ENCODE measurements at regions not wholly inside any gene's neighbourhood (a gene's known extent, or its start where the extent isn't known, plus 50 kb on each side); places are given as distances from the start of the nearest gene placed in this dataset.
A peak's percentile ranks its signal among the peaks of the same experiment; 100 is the strongest.

GRCh38 chr7:24212073-24212472 is 71.9 kb upstream of the NPY start:
- Histone ChIP-seq H2AFZ (ENCODE audit: low read length) (no peak overlapping the region), H3K4me1 (ENCODE audit: insufficient read depth, low read length) (no peaks in the 10 kb centered on the region)

DNA sequence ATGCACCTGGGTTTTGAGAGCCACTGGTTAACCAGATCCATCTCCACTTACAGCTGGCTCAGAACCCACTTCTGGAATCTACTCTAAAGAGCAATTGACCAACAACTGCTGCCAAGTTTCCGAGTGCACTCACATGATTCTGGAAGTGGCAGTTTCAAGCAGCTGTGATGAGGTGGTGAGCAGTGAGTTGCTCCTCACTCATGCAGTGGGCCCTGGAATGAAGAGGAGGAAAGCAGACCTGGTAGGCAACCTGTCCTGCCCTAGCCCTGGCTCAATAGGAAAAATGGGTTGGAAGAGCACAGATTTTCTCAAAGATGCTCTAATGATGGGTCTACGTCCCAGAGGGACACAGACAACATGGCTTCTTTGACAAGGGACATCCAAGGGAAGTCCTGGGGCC is 70.7 kb upstream of the NPY start:
- no peaks in the 10 kb centered on the region for H4K20me1 ChIP-seq (ENCODE audit: insufficient read depth, low read length)
- no peak overlapping the region for H2AFZ ChIP-seq (ENCODE audit: low read length)
- TF ChIP-seq, protein P1, sequence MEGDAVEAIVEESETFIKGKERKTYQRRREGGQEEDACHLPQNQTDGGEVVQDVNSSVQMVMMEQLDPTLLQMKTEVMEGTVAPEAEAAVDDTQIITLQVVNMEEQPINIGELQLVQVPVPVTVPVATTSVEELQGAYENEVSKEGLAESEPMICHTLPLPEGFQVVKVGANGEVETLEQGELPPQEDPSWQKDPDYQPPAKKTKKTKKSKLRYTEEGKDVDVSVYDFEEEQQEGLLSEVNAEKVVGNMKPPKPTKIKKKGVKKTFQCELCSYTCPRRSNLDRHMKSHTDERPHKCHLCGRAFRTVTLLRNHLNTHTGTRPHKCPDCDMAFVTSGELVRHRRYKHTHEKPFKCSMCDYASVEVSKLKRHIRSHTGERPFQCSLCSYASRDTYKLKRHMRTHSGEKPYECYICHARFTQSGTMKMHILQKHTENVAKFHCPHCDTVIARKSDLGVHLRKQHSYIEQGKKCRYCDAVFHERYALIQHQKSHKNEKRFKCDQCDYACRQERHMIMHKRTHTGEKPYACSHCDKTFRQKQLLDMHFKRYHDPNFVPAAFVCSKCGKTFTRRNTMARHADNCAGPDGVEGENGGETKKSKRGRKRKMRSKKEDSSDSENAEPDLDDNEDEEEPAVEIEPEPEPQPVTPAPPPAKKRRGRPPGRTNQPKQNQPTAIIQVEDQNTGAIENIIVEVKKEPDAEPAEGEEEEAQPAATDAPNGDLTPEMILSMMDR (IDR thresholded peaks at IDR 0.05; ENCODE audit: extremely low read depth, low read depth, low read length): no peak
- no peaks in the 10 kb centered on the region for H3K79me2 ChIP-seq (ENCODE audit: insufficient read depth, low read length)
- no peaks in the 10 kb centered on the region for H3K4me1 ChIP-seq (ENCODE audit: insufficient read depth, low read length)
- H3K36me3 ChIP-seq (ENCODE audit: insufficient read depth, low read length): no peaks in the 10 kb centered on the region
- H3K27ac ChIP-seq (ENCODE audit: low read depth, low read length): no peak overlapping the region
- DNase-seq (ENCODE audit: insufficient read length, low spot score, missing footprints): no peak
- no peak overlapping the region for H3K4me3 ChIP-seq (ENCODE audit: insufficient read depth, low read length)
- H3K9me3 ChIP-seq (ENCODE audit: low read depth, low read length): no peaks in the 10 kb centered on the region
- no peaks in the 10 kb centered on the region for H3K27me3 ChIP-seq (ENCODE audit: insufficient read depth, low read length)
- H3K4me2 ChIP-seq (ENCODE audit: insufficient read depth, low read length): no peak overlapping the region

More at GRCh38 chr7:24212073-24212472, 71.9 kb upstream of the NPY start:
- no peak overlapping the region for H3K4me2 ChIP-seq (ENCODE audit: insufficient read depth, low read length)
- TF ChIP-seq, protein P1 (IDR thresholded peaks at IDR 0.05; ENCODE audit: extremely low read depth, low read depth, low read length): no peak
- no peak overlapping the region for H3K4me3 ChIP-seq (ENCODE audit: insufficient read depth, low read length)
- no peak for DNase-seq (ENCODE audit: insufficient read length, low spot score, missing footprints)
- no peak overlapping the region for H3K27ac ChIP-seq (ENCODE audit: low read depth, low read length)
- H3K9me3 ChIP-seq (ENCODE audit: low read depth, low read length): no peaks in the 10 kb centered on the region
- no peaks in the 10 kb centered on the region for H3K79me2 ChIP-seq (ENCODE audit: insufficient read depth, low read length)
- no peaks in the 10 kb centered on the region for H4K20me1 ChIP-seq (ENCODE audit: insufficient read depth, low read length)
- no peaks in the 10 kb centered on the region for H3K36me3 ChIP-seq (ENCODE audit: insufficient read depth, low read length)
- H3K27me3 ChIP-seq (ENCODE audit: insufficient read depth, low read length): no peaks in the 10 kb centered on the region

DNA sequence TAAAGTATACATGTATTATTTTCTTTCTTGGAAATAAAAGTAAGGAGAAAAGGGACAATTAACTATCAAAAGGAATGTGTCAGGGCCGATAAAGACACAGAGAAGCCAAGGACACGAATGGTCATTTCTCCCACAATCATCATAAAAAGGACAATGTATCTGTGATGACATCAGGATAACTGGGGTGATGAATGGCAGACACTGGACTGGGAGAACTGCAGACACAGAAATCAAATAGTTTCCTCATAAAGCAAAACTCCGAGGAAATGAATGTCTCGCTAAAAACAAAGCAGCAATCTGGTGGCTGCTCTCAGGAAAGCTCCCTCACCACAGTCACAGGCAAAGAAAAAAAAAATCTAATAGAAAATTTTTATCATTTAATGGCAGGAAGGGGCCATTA is 69.3 kb upstream of the NPY start:
- Histone ChIP-seq H3K36me3 (ENCODE audit: insufficient read depth, low read length) (no peaks in the 10 kb centered on the region), H3K4me2 (ENCODE audit: insufficient read depth, low read length) (no peak overlapping the region), H2AFZ (ENCODE audit: low read length) (no peak overlapping the region), H3K79me2 (ENCODE audit: insufficient read depth, low read length) (no peaks in the 10 kb centered on the region), H3K4me1 (ENCODE audit: insufficient read depth, low read length) (no peaks in the 10 kb centered on the region), H3K27me3 (ENCODE audit: insufficient read depth, low read length) (no peaks in the 10 kb centered on the region), H3K9me3 (ENCODE audit: low read depth, low read length) (no peaks in the 10 kb centered on the region), H3K4me3 (ENCODE audit: insufficient read depth, low read length) (no peak overlapping the region), H4K20me1 (ENCODE audit: insufficient read depth, low read length) (no peaks in the 10 kb centered on the region), H3K27ac (ENCODE audit: low read depth, low read length) (no peak overlapping the region)
- DNase-seq (ENCODE audit: insufficient read length, low spot score, missing footprints): no peak
- TF ChIP-seq, protein P1 (IDR thresholded peaks at IDR 0.05; ENCODE audit: extremely low read depth, low read depth, low read length): no peak

GRCh38 chr7:24216576-24217125 is 67.3 kb upstream of the NPY start:
- Histone ChIP-seq H3K36me3 (ENCODE audit: insufficient read depth, low read length) (no peaks in the 10 kb centered on the region), H3K9me3 (ENCODE audit: low read depth, low read length) (no peaks in the 10 kb centered on the region), H3K4me2 (ENCODE audit: insufficient read depth, low read length) (no peak overlapping the region), H2AFZ (ENCODE audit: low read length) (no peak overlapping the region), H3K4me3 (ENCODE audit: insufficient read depth, low read length) (no peak overlapping the region), H3K79me2 (ENCODE audit: insufficient read depth, low read length) (no peaks in the 10 kb centered on the region), H4K20me1 (ENCODE audit: insufficient read depth, low read length) (no peaks in the 10 kb centered on the region), H3K4me1 (ENCODE audit: insufficient read depth, low read length) (no peaks in the 10 kb centered on the region), H3K27ac (ENCODE audit: low read depth, low read length) (no peak overlapping the region), H3K27me3 (ENCODE audit: insufficient read depth, low read length) (no peaks in the 10 kb centered on the region)
- TF ChIP-seq, protein P1 (IDR thresholded peaks at IDR 0.05; ENCODE audit: extremely low read depth, low read depth, low read length): no peak
- peak; percentile 46 for DNase-seq (ENCODE audit: insufficient read length, low spot score, missing footprints)
